ENCODE measurements at regions not wholly inside any gene's neighbourhood (a gene's known extent, or its start where the extent isn't known, plus 50 kb on each side); places are given as distances from the start of the nearest gene placed in this dataset.

- no peaks in the 10 kb centered on the region for H4K20me1 ChIP-seq (ENCODE audit: insufficient read depth, low read length)
- ChIA-PET CTCF (ENCODE audit: low intra/inter-chr PET ratio, low total read pairs) (no interaction called here), POLR2A (no interaction called here)
- no TSS peak for BruUV-seq (replicated peaks)
- no peaks in the 10 kb centered on the region for H3K27me3 ChIP-seq (ENCODE audit: control insufficient read depth in 1 of 2, insufficient read depth in 2 of 2, low read length in 2 of 2)
- H3K4me3 ChIP-seq (replicated peaks in 1 of 3; ENCODE audit: insufficient read depth in 1 of 3, low read depth in 2 of 3, low read length in 3 of 3): no peak overlapping the region
- DNase-seq (ENCODE audit: low spot score) (no peak), ATAC-seq (no peak), FAIRE-seq (no peak)
- H3K27ac ChIP-seq (ENCODE audit: extremely low read length, insufficient read depth, low read length): no peak overlapping the region
- H2AFZ ChIP-seq (ENCODE audit: low read length): no peak overlapping the region
- H3K4me2 ChIP-seq (ENCODE audit: low read depth, low read length): no peak overlapping the region
- no peak overlapping the region for H3K9ac ChIP-seq (ENCODE audit: insufficient read depth, low read depth, low read length)
- H3K36me3 ChIP-seq (replicated peaks in 1 of 2; ENCODE audit: control insufficient read depth in 1 of 2, insufficient read depth in 2 of 2, low read length in 2 of 2): no peaks in the 10 kb centered on the region
- H3K4me1 ChIP-seq (ENCODE audit: insufficient read depth, low read length): no peaks in the 10 kb centered on the region
- TF ChIP-seq CREB1 (IDR thresholded peaks at IDR 0.05) (no peak), CREB1 (CRISPR knock-in tag; IDR thresholded peaks at IDR 0.05) (no peak), ZZZ3 (CRISPR knock-in tag; IDR thresholded peaks at IDR 0.05; ENCODE audit: borderline replicate concordance) (no peak), REXO4 (CRISPR knock-in tag; IDR thresholded peaks at IDR 0.05; ENCODE audit: borderline replicate concordance) (no peak), ZNF280B (CRISPR knock-in tag; IDR thresholded peaks at IDR 0.05; ENCODE audit: borderline replicate concordance) (no peak), DRAP1 (CRISPR knock-in tag; IDR thresholded peaks at IDR 0.05) (no peak), SMARCE1 (IDR thresholded peaks at IDR 0.05; ENCODE audit: borderline replicate concordance) (no peak), BORCS8-MEF2B (CRISPR knock-in tag; IDR thresholded peaks at IDR 0.05) (no peak), HDAC1 (CRISPR knock-in tag; IDR thresholded peaks at IDR 0.05) (no peak), RARG (CRISPR knock-in tag; IDR thresholded peaks at IDR 0.05; ENCODE audit: low read depth) (no peak)
- TF ChIP-seq, protein P1, sequence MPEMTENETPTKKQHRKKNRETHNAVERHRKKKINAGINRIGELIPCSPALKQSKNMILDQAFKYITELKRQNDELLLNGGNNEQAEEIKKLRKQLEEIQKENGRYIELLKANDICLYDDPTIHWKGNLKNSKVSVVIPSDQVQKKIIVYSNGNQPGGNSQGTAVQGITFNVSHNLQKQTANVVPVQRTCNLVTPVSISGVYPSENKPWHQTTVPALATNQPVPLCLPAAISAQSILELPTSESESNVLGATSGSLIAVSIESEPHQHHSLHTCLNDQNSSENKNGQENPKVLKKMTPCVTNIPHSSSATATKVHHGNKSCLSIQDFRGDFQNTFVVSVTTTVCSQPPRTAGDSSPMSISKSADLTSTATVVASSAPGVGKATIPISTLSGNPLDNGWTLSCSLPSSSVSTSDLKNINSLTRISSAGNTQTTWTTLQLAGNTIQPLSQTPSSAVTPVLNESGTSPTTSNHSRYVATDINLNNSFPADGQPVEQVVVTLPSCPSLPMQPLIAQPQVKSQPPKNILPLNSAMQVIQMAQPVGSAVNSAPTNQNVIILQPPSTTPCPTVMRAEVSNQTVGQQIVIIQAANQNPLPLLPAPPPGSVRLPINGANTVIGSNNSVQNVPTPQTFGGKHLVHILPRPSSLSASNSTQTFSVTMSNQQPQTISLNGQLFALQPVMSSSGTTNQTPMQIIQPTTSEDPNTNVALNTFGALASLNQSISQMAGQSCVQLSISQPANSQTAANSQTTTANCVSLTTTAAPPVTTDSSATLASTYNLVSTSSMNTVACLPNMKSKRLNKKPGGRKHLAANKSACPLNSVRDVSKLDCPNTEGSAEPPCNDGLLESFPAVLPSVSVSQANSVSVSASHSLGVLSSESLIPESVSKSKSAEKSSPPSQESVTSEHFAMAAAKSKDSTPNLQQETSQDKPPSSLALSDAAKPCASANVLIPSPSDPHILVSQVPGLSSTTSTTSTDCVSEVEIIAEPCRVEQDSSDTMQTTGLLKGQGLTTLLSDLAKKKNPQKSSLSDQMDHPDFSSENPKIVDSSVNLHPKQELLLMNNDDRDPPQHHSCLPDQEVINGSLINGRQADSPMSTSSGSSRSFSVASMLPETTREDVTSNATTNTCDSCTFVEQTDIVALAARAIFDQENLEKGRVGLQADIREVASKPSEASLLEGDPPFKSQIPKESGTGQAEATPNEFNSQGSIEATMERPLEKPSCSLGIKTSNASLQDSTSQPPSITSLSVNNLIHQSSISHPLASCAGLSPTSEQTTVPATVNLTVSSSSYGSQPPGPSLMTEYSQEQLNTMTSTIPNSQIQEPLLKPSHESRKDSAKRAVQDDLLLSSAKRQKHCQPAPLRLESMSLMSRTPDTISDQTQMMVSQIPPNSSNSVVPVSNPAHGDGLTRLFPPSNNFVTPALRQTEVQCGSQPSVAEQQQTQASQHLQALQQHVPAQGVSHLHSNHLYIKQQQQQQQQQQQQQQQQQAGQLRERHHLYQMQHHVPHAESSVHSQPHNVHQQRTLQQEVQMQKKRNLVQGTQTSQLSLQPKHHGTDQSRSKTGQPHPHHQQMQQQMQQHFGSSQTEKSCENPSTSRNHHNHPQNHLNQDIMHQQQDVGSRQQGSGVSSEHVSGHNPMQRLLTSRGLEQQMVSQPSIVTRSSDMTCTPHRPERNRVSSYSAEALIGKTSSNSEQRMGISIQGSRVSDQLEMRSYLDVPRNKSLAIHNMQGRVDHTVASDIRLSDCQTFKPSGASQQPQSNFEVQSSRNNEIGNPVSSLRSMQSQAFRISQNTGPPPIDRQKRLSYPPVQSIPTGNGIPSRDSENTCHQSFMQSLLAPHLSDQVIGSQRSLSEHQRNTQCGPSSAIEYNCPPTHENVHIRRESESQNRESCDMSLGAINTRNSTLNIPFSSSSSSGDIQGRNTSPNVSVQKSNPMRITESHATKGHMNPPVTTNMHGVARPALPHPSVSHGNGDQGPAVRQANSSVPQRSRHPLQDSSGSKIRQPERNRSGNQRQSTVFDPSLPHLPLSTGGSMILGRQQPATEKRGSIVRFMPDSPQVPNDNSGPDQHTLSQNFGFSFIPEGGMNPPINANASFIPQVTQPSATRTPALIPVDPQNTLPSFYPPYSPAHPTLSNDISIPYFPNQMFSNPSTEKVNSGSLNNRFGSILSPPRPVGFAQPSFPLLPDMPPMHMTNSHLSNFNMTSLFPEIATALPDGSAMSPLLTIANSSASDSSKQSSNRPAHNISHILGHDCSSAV (CRISPR knock-in tag; IDR thresholded peaks at IDR 0.05; ENCODE audit: borderline replicate concordance): no peak
- TF ChIP-seq, protein P2, sequence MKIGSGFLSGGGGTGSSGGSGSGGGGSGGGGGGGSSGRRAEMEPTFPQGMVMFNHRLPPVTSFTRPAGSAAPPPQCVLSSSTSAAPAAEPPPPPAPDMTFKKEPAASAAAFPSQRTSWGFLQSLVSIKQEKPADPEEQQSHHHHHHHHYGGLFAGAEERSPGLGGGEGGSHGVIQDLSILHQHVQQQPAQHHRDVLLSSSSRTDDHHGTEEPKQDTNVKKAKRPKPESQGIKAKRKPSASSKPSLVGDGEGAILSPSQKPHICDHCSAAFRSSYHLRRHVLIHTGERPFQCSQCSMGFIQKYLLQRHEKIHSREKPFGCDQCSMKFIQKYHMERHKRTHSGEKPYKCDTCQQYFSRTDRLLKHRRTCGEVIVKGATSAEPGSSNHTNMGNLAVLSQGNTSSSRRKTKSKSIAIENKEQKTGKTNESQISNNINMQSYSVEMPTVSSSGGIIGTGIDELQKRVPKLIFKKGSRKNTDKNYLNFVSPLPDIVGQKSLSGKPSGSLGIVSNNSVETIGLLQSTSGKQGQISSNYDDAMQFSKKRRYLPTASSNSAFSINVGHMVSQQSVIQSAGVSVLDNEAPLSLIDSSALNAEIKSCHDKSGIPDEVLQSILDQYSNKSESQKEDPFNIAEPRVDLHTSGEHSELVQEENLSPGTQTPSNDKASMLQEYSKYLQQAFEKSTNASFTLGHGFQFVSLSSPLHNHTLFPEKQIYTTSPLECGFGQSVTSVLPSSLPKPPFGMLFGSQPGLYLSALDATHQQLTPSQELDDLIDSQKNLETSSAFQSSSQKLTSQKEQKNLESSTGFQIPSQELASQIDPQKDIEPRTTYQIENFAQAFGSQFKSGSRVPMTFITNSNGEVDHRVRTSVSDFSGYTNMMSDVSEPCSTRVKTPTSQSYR (CRISPR knock-in tag; IDR thresholded peaks at IDR 0.05; ENCODE audit: borderline replicate concordance): no peak
- H3K9me3 ChIP-seq (ENCODE audit: low read length): peaks cover 80% of the 10 kb centered on the region
- in situ Hi-C loops (cut with HindIII; ENCODE audit: extremely low pct_ligation_motif_present, low pct_unique_long_range_greater_than_20kb) (no loop called here), intact Hi-C loops (cut with micrococcal nuclease; ENCODE audit: unreplicated experiment) (no loop called here)
- H3K79me2 ChIP-seq (ENCODE audit: insufficient read depth, low read length): no peaks in the 10 kb centered on the region
These were observed 411.2 kb upstream of the HS3ST1 start for GRCh38 chr4:11839889-11840288.

Data from HepG2 (cell line).